ENCODE measurements at regions not wholly inside any gene's neighbourhood (a gene's known extent, or its start where the extent isn't known, plus 50 kb on each side); places are given as distances from the start of the nearest gene placed in this dataset.

GRCh38 chr12:83224012-83224411 lies 537.3 kb downstream of the TMTC2 start:
- Histone ChIP-seq H3K56ac (ENCODE audit: low read length) (no peak overlapping the region), H2BK5ac (ENCODE audit: low read length) (no peak overlapping the region), H3K27me3 (ENCODE audit: insufficient read depth, low read length, poor library complexity) (no peaks in the 10 kb centered on the region), H3K18ac (ENCODE audit: low read length) (no peak overlapping the region), H3K23ac (ENCODE audit: low read length) (no peak overlapping the region), H4K5ac (ENCODE audit: low read length) (no peak overlapping the region), H3K4me2 (ENCODE audit: low read length) (no peak overlapping the region), H2BK15ac (replicated peaks; ENCODE audit: low read depth) (no peak overlapping the region), H2BK120ac (ENCODE audit: low read depth, low read length) (no peak overlapping the region), H3K4me3 (ENCODE audit: low read length) (no peak overlapping the region), H3K79me1 (ENCODE audit: low read length) (no peaks in the 10 kb centered on the region), H3K36me3 (ENCODE audit: control insufficient read depth, insufficient read depth, low read length) (no peaks in the 10 kb centered on the region), H3K4me1 (ENCODE audit: control insufficient read depth, low read depth, low read length) (no peaks in the 10 kb centered on the region), H3K79me2 (ENCODE audit: control insufficient read depth, insufficient read depth, low read length) (no peaks in the 10 kb centered on the region), H2AK5ac (ENCODE audit: low read length) (no peak overlapping the region), H3K4ac (ENCODE audit: low read depth, low read length) (no peak overlapping the region), H4K8ac (ENCODE audit: low read depth, low read length) (no peak overlapping the region), H3K27ac (ENCODE audit: low read depth, low read length) (no peak overlapping the region), H3K9ac (ENCODE audit: low read length) (no peak overlapping the region)
- no peak for DNase-seq
- no CpG with 5 or more reads among the region's 5 CpGs for WGBS (ENCODE audit: extremely low coverage, insufficient coverage, low lambda C conversion rate)

- H3K23ac ChIP-seq (ENCODE audit: low read length), result no peak overlapping the region
- H3K56ac ChIP-seq (ENCODE audit: low read length), result no peak overlapping the region
- H3K4ac ChIP-seq (ENCODE audit: low read depth, low read length), result no peak overlapping the region
- no peak overlapping the region for H2BK15ac ChIP-seq (replicated peaks; ENCODE audit: low read depth)
- H3K18ac ChIP-seq (ENCODE audit: low read length), result no peak overlapping the region
- H3K9ac ChIP-seq (ENCODE audit: low read length), result no peak overlapping the region
- no peaks in the 10 kb centered on the region for H3K79me1 ChIP-seq (ENCODE audit: low read length)
- no peak overlapping the region for H3K27ac ChIP-seq (ENCODE audit: low read depth, low read length)
- no CpG with 5 or more reads among the region's 2 CpGs for WGBS (ENCODE audit: extremely low coverage, insufficient coverage, low lambda C conversion rate)
- no peaks in the 10 kb centered on the region for H3K27me3 ChIP-seq (ENCODE audit: insufficient read depth, low read length, poor library complexity)
- no peak for DNase-seq
- no peak overlapping the region for H2BK120ac ChIP-seq (ENCODE audit: low read depth, low read length)
- H2BK5ac ChIP-seq (ENCODE audit: low read length), result no peak overlapping the region
- no peak overlapping the region for H2AK5ac ChIP-seq (ENCODE audit: low read length)
- H3K4me2 ChIP-seq (ENCODE audit: low read length), result no peak overlapping the region
- no peak overlapping the region for H3K4me3 ChIP-seq (ENCODE audit: low read length)
- no peaks in the 10 kb centered on the region for H3K36me3 ChIP-seq (ENCODE audit: control insufficient read depth, insufficient read depth, low read length)
- H4K8ac ChIP-seq (ENCODE audit: low read depth, low read length), result no peak overlapping the region
- H3K79me2 ChIP-seq (ENCODE audit: control insufficient read depth, insufficient read depth, low read length), result no peaks in the 10 kb centered on the region
- no peak overlapping the region for H4K5ac ChIP-seq (ENCODE audit: low read length)
- no peaks in the 10 kb centered on the region for H3K4me1 ChIP-seq (ENCODE audit: control insufficient read depth, low read depth, low read length)
Measured at GRCh38 chr12:83220774-83221173, 534.1 kb downstream of the TMTC2 start.

GRCh38 chr12:83216230-83216629 lies 529.5 kb downstream of the TMTC2 start:
- no CpG with 5 or more reads among the region's 3 CpGs for whole genome bisulfite sequencing (ENCODE audit: extremely low coverage, insufficient coverage, low lambda C conversion rate)
- no peaks in the 10 kb centered on the region for H3K79me1 ChIP-seq (ENCODE audit: low read length)
- DNase-seq, result no peak

DNA sequence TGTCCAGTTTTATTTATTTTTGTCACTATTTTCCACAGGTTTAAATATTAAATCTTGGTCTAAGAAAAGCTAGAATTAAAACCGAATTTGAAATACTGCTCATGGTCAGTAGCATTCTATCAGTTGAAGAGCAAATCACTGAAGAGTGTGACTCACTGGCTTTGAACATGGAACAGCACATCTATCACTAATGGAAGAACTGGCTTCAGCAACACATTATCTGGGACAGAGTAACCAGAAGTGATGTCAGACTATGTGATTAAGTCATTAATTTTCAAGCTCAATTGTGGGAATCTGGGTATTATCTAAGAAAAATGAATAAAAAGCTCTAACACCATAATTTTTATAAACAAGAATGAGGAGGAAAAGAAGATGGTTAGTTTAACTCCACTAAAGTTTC lies 527.5 kb downstream of the TMTC2 start:
- H3K79me2 ChIP-seq (ENCODE audit: control insufficient read depth, insufficient read depth, low read length), result no peaks in the 10 kb centered on the region
- no peak overlapping the region for H3K23ac ChIP-seq (ENCODE audit: low read length)
- H3K27ac ChIP-seq (ENCODE audit: low read depth, low read length), result no peak overlapping the region
- H3K56ac ChIP-seq (ENCODE audit: low read length), result no peak overlapping the region
- H3K18ac ChIP-seq (ENCODE audit: low read length), result no peak overlapping the region
- H3K4me2 ChIP-seq (ENCODE audit: low read length), result no peak overlapping the region
- no peaks in the 10 kb centered on the region for H3K36me3 ChIP-seq (ENCODE audit: control insufficient read depth, insufficient read depth, low read length)
- H4K5ac ChIP-seq (ENCODE audit: low read length), result no peak overlapping the region
- DNase-seq, result no peak
- H2BK120ac ChIP-seq (ENCODE audit: low read depth, low read length), result no peak overlapping the region
- no peak overlapping the region for H4K8ac ChIP-seq (ENCODE audit: low read depth, low read length)
- H3K9ac ChIP-seq (ENCODE audit: low read length), result no peak overlapping the region
- no peak overlapping the region for H2BK5ac ChIP-seq (ENCODE audit: low read length)
- H2AK5ac ChIP-seq (ENCODE audit: low read length), result no peak overlapping the region
- H3K79me1 ChIP-seq (ENCODE audit: low read length), result no peaks in the 10 kb centered on the region
- no peak overlapping the region for H3K4me3 ChIP-seq (ENCODE audit: low read length)
- no peak overlapping the region for H2BK15ac ChIP-seq (replicated peaks; ENCODE audit: low read depth)
- H3K4ac ChIP-seq (ENCODE audit: low read depth, low read length), result no peak overlapping the region
- H3K27me3 ChIP-seq (ENCODE audit: insufficient read depth, low read length, poor library complexity), result no peaks in the 10 kb centered on the region
- WGBS (ENCODE audit: extremely low coverage, insufficient coverage, low lambda C conversion rate), result no CpG with 5 or more reads among the region's 1 CpG
- no peaks in the 10 kb centered on the region for H3K4me1 ChIP-seq (ENCODE audit: control insufficient read depth, low read depth, low read length)

More at GRCh38 chr12:83216230-83216629, 529.5 kb downstream of the TMTC2 start:
- Histone ChIP-seq H3K36me3 (ENCODE audit: control insufficient read depth, insufficient read depth, low read length) (no peaks in the 10 kb centered on the region), H3K4ac (ENCODE audit: low read depth, low read length) (no peak overlapping the region), H4K8ac (ENCODE audit: low read depth, low read length) (no peak overlapping the region), H2AK5ac (ENCODE audit: low read length) (no peak overlapping the region), H2BK120ac (ENCODE audit: low read depth, low read length) (no peak overlapping the region), H2BK15ac (replicated peaks; ENCODE audit: low read depth) (no peak overlapping the region), H3K27ac (ENCODE audit: low read depth, low read length) (no peak overlapping the region), H3K18ac (ENCODE audit: low read length) (no peak overlapping the region), H3K27me3 (ENCODE audit: insufficient read depth, low read length, poor library complexity) (no peaks in the 10 kb centered on the region), H3K4me1 (ENCODE audit: control insufficient read depth, low read depth, low read length) (no peaks in the 10 kb centered on the region), H3K9ac (ENCODE audit: low read length) (no peak overlapping the region), H3K23ac (ENCODE audit: low read length) (no peak overlapping the region), H2BK5ac (ENCODE audit: low read length) (no peak overlapping the region), H3K79me2 (ENCODE audit: control insufficient read depth, insufficient read depth, low read length) (no peaks in the 10 kb centered on the region), H3K4me3 (ENCODE audit: low read length) (no peak overlapping the region), H3K56ac (ENCODE audit: low read length) (no peak overlapping the region), H4K5ac (ENCODE audit: low read length) (no peak overlapping the region), H3K4me2 (ENCODE audit: low read length) (no peak overlapping the region)

DNA sequence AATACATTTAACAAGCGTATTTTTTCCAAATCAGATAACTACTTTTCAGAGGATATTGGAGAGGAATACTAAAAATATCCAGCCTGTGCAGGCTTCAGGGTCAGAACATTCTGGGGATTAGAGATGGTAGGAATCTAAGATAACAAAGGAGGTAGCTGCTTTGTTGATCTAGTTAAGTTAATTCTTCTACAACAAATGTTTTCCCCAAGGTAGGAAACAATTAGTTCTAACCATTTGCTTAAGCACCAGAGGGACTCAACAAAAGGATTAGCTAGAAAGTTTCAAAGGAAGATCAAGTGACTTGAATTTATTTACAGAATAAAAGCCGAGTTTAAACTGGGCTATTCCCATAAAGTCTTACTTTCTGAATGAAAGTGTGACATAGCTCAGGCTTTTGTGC lies 524.2 kb downstream of the TMTC2 start:
- peak; percentile 70 for DNase-seq
- no peaks in the 10 kb centered on the region for H3K4me1 ChIP-seq (ENCODE audit: control insufficient read depth, low read depth, low read length)

DNA sequence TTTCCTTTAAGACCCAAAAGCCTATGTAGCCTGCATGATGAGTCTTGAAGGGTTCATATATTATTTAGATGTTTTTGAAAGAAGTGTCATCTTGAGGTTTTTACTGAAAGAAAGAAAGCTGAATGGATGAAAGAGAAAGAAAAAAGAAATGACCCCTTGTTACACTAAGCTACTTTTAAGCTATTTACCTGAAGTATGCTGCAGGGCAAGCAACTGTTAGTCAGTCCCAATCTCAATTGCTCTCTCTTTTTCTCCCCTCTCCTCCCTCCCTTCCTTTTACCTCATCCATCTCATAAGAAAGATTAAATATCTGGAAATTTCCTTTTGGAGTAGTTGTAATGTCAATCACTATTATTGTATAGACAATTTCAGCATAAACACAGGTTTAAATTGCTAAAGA lies 512.4 kb downstream of the TMTC2 start:
- H3K23ac ChIP-seq (ENCODE audit: low read length), result no peak overlapping the region
- H3K36me3 ChIP-seq (ENCODE audit: control insufficient read depth, insufficient read depth, low read length), result no peaks in the 10 kb centered on the region
- H3K27ac ChIP-seq (ENCODE audit: low read depth, low read length), result no peak overlapping the region
- H3K4ac ChIP-seq (ENCODE audit: low read depth, low read length), result no peak overlapping the region
- H2AK5ac ChIP-seq (ENCODE audit: low read length), result no peak overlapping the region
- H3K9ac ChIP-seq (ENCODE audit: low read length), result no peak overlapping the region
- H3K79me1 ChIP-seq (ENCODE audit: low read length), result no peaks in the 10 kb centered on the region
- no peak overlapping the region for H2BK15ac ChIP-seq (replicated peaks; ENCODE audit: low read depth)
- H2BK5ac ChIP-seq (ENCODE audit: low read length), result no peak overlapping the region
- no peak overlapping the region for H3K4me2 ChIP-seq (ENCODE audit: low read length)
- no peak overlapping the region for H3K4me3 ChIP-seq (ENCODE audit: low read length)
- no peak overlapping the region for H2BK120ac ChIP-seq (ENCODE audit: low read depth, low read length)
- H3K4me1 ChIP-seq (ENCODE audit: control insufficient read depth, low read depth, low read length), result peaks cover 2% of the 10 kb centered on the region
- DNase-seq, result peak; percentile 13
- H4K5ac ChIP-seq (ENCODE audit: low read length), result no peak overlapping the region
- H3K79me2 ChIP-seq (ENCODE audit: control insufficient read depth, insufficient read depth, low read length), result no peaks in the 10 kb centered on the region
- no peak overlapping the region for H4K8ac ChIP-seq (ENCODE audit: low read depth, low read length)
- no peak overlapping the region for H3K18ac ChIP-seq (ENCODE audit: low read length)
- no peak overlapping the region for H3K56ac ChIP-seq (ENCODE audit: low read length)
- H3K27me3 ChIP-seq (ENCODE audit: insufficient read depth, low read length, poor library complexity), result no peaks in the 10 kb centered on the region

More for the DNA sequence above, 524.2 kb downstream of the TMTC2 start:
- Histone ChIP-seq H4K8ac (ENCODE audit: low read depth, low read length) (no peak overlapping the region), H2AK5ac (ENCODE audit: low read length) (no peak overlapping the region), H3K79me2 (ENCODE audit: control insufficient read depth, insufficient read depth, low read length) (no peaks in the 10 kb centered on the region), H3K9ac (ENCODE audit: low read length) (no peak overlapping the region), H2BK120ac (ENCODE audit: low read depth, low read length) (no peak overlapping the region), H3K23ac (ENCODE audit: low read length) (no peak overlapping the region), H3K79me1 (ENCODE audit: low read length) (no peaks in the 10 kb centered on the region), H3K36me3 (ENCODE audit: control insufficient read depth, insufficient read depth, low read length) (no peaks in the 10 kb centered on the region), H3K18ac (ENCODE audit: low read length) (no peak overlapping the region), H2BK15ac (replicated peaks; ENCODE audit: low read depth) (no peak overlapping the region), H3K4ac (ENCODE audit: low read depth, low read length) (no peak overlapping the region), H4K5ac (ENCODE audit: low read length) (no peak overlapping the region), H3K4me2 (ENCODE audit: low read length) (no peak overlapping the region), H3K27ac (ENCODE audit: low read depth, low read length) (no peak overlapping the region), H3K4me3 (ENCODE audit: low read length) (no peak overlapping the region), H3K56ac (ENCODE audit: low read length) (no peak overlapping the region), H3K27me3 (ENCODE audit: insufficient read depth, low read length, poor library complexity) (no peaks in the 10 kb centered on the region), H2BK5ac (ENCODE audit: low read length) (no peak overlapping the region)
- no CpG with 5 or more reads among the region's 2 CpGs for WGBS (ENCODE audit: extremely low coverage, insufficient coverage, low lambda C conversion rate)
